Hepatocyte (in vitro differentiated cells): ENCODE measurements at regions not wholly inside any gene's neighbourhood (a gene's known extent, or its start where the extent isn't known, plus 50 kb on each side); places are given as distances from the start of the nearest gene placed in this dataset.

Experiments
- DNase-seq: peaks from one replicate; pipeline ENCODE4 v3.0.0-alpha.2; 2016; ENCODE audit warnings: low spot score
- H2AFZ ChIP-seq: fragments of 200-600 bp; sonication (generic); 2 replicates; pipeline ENCODE4 v1.6.0; 2016; ENCODE audit warnings: antibody characterized with exemption, mild to moderate bottlenecking
- H3K27ac ChIP-seq: fragments of 200-600 bp; sonication (generic); 2 replicates; pipeline ENCODE4 v1.5.1; 2016; ENCODE audit warnings: mild to moderate bottlenecking
- H3K27me3 ChIP-seq: fragments of 200-600 bp; sonication (generic); 2 replicates; pipeline ENCODE4 v1.6.1; 2016
- H3K36me3 ChIP-seq: fragments of 200-600 bp; sonication (generic); replicated peaks from 2 replicates; pipeline ENCODE4 v1.5.1; 2016; ENCODE audit warnings: low read depth; ENCODE audit not compliant: insufficient read depth
- H3K4me1 ChIP-seq: fragments of 200-600 bp; sonication (generic); 2 replicates; pipeline ENCODE4 v1.5.1; 2016; ENCODE audit warnings: mild to moderate bottlenecking, moderate library complexity; ENCODE audit not compliant: insufficient read depth
- H3K4me2 ChIP-seq: fragments of 200-600 bp; sonication (generic); 2 replicates; pipeline ENCODE4 v1.6.0; 2016
- H3K4me3 ChIP-seq: fragments of 200-600 bp; sonication (generic); 2 replicates; pipeline ENCODE4 v1.5.1; 2016; ENCODE audit warnings: mild to moderate bottlenecking
- H3K79me2 ChIP-seq: fragments of 200-600 bp; sonication (generic); 2 replicates; pipeline ENCODE4 v1.6.0; 2017; ENCODE audit warnings: mild to moderate bottlenecking
- H3K9me2 ChIP-seq: fragments of 200-600 bp; sonication (generic); replicated peaks from 2 replicates; pipeline ENCODE4 v1.6.0; 2017; ENCODE audit warnings: mild to moderate bottlenecking; ENCODE audit not compliant: insufficient read depth
- H3K9me3 ChIP-seq: fragments of 200-600 bp; sonication (generic); 2 replicates; pipeline ENCODE4 v1.5.1; 2016; ENCODE audit warnings: low read depth, mild to moderate bottlenecking
- H4K20me1 ChIP-seq: fragments of 200-600 bp; sonication (generic); 2 replicates; pipeline ENCODE4 v1.6.0; 2016; ENCODE audit warnings: mild to moderate bottlenecking; ENCODE audit not compliant: insufficient read depth, poor library complexity, severe bottlenecking
- EZH2 ChIP-seq: fragments of 200-600 bp; sonication (generic); IDR thresholded peaks from 2 replicates; pipeline ENCODE4 v1.6.1; 2016; ENCODE audit warnings: antibody characterized with exemption, mild to moderate bottlenecking, borderline replicate concordance
- EZH2phosphoT487 ChIP-seq: fragments of 200-600 bp; sonication (generic); IDR thresholded peaks from one replicate; pipeline ENCODE4 v1.6.1; 2018; ENCODE audit warnings: antibody characterized with exemption, mild to moderate bottlenecking, low read depth, moderate library complexity; ENCODE audit not compliant: unreplicated experiment, severe bottlenecking
- WGBS: methylation state at CpG from one replicate; pipeline ENCODE4 v1.1.6; 2016; ENCODE audit warnings: low lambda C conversion rate; ENCODE audit errors: missing lambda C conversion rate; 5-methylcytosine and 5-hydroxymethylcytosine counted together
- TF ChIP-seq, protein P1 (sequence below): fragments of 200-600 bp; sonication (generic); IDR thresholded peaks from 2 replicates; pipeline ENCODE4 v1.5.1; 2016; ENCODE audit warnings: antibody characterized with exemption, mild to moderate bottlenecking; ENCODE audit not compliant: poor library complexity

DNA sequence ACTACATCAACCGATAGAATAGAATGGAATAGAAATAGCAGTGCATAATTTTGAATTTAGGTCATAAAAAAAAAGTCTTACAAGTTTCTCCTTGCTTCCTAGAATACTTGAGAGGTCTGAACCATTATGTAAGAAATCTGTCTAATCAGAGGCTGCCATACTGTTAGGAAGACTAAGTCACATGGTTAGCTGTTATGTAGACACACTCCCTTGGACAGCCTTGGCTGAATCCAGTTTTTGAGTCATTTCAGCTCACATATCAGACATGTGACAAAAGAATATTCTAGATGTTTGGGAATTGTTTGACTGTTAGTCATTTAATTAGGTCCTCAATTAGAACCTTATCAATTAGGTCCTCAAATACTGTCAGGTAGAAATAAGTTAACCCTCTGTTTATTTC lies 1601.4 kb downstream of the GRIK2 start:
- no peak overlapping the region for H3K27ac ChIP-seq
- H3K9me2 ChIP-seq: no peaks in the 10 kb centered on the region
- H3K4me2 ChIP-seq: no peak overlapping the region
- DNase-seq: no peak
- WGBS: 90% methylated on average over 1 of the region's 1 CpG
- no peaks in the 10 kb centered on the region for H4K20me1 ChIP-seq
- H2AFZ ChIP-seq: no peak overlapping the region
- H3K9me3 ChIP-seq: no peaks in the 10 kb centered on the region
- no peak overlapping the region for H3K4me3 ChIP-seq
- H3K79me2 ChIP-seq: no peaks in the 10 kb centered on the region
- H3K4me1 ChIP-seq: no peaks in the 10 kb centered on the region
- no peaks in the 10 kb centered on the region for H3K36me3 ChIP-seq
- no peaks in the 10 kb centered on the region for H3K27me3 ChIP-seq
- TF ChIP-seq EZH2phosphoT487 (no peak), EZH2 (no peak)
- TF ChIP-seq, protein P1, sequence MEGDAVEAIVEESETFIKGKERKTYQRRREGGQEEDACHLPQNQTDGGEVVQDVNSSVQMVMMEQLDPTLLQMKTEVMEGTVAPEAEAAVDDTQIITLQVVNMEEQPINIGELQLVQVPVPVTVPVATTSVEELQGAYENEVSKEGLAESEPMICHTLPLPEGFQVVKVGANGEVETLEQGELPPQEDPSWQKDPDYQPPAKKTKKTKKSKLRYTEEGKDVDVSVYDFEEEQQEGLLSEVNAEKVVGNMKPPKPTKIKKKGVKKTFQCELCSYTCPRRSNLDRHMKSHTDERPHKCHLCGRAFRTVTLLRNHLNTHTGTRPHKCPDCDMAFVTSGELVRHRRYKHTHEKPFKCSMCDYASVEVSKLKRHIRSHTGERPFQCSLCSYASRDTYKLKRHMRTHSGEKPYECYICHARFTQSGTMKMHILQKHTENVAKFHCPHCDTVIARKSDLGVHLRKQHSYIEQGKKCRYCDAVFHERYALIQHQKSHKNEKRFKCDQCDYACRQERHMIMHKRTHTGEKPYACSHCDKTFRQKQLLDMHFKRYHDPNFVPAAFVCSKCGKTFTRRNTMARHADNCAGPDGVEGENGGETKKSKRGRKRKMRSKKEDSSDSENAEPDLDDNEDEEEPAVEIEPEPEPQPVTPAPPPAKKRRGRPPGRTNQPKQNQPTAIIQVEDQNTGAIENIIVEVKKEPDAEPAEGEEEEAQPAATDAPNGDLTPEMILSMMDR: no peak

DNA sequence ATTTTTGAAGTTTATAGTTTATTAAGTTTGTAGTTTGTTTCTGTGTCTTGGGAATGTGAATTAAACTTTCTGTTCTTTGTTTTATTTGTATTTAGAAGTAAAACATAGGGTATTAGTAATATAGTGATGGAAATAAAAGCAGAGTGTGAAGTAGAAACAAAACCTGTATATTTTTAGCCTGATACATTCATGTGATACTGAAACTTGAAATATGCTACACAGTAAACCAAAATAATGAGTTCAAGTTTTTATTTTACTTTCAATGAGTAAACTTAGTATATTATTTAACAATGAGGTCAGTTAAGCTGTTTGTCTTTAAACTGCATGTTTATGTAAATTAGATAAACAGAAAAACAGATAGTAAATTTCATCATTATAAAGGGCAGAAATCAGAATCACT lies 1592.6 kb downstream of the GRIK2 start:
- Histone ChIP-seq H2AFZ (no peak overlapping the region), H3K9me3 (no peaks in the 10 kb centered on the region), H3K27ac (no peak overlapping the region), H3K27me3 (no peaks in the 10 kb centered on the region), H3K4me2 (no peak overlapping the region), H3K9me2 (no peaks in the 10 kb centered on the region), H3K36me3 (no peaks in the 10 kb centered on the region), H4K20me1 (no peaks in the 10 kb centered on the region), H3K4me1 (peaks cover 1% of the 10 kb centered on the region), H3K79me2 (no peaks in the 10 kb centered on the region), H3K4me3 (no peak overlapping the region)
- no peak for TF ChIP-seq EZH2
- TF ChIP-seq, protein P1: no peak
- DNase-seq: no peak

DNA sequence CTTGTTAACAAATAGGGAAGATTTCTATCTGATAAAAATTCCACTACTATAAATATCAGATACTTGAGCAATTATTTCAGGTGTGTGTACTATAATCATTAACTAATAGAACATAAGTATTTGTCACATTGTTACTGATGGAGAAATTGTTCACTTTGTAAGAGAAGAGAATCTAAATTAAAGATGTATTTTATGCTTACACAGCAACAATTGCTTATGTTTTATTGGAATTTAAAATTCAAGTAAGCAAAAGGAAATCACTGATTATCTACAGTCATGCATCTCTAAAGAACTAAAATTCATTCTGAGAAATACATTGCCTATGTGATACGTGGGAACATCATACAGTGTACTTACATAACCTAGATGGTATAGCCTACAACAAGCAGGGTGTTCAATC lies 1590.8 kb downstream of the GRIK2 start:
- Histone ChIP-seq H3K9me2 (no peaks in the 10 kb centered on the region), H3K79me2 (no peaks in the 10 kb centered on the region)

More for the DNA sequence above, 1590.8 kb downstream of the GRIK2 start:
- Histone ChIP-seq H3K27ac (no peak overlapping the region), H4K20me1 (no peaks in the 10 kb centered on the region), H3K4me3 (no peak overlapping the region), H3K36me3 (no peaks in the 10 kb centered on the region), H3K9me3 (no peaks in the 10 kb centered on the region), H3K4me2 (no peak overlapping the region), H2AFZ (no peak overlapping the region), H3K27me3 (no peaks in the 10 kb centered on the region), H3K4me1 (peaks cover 4% of the 10 kb centered on the region)
- DNase-seq: no peak
- 81% methylated on average over 1 of the region's 1 CpG for WGBS
- TF ChIP-seq EZH2phosphoT487 (no peak), EZH2 (no peak)
- TF ChIP-seq, protein P1: no peak
